ENCODE measurements at regions not wholly inside any gene's neighbourhood (a gene's known extent, or its start where the extent isn't known, plus 50 kb on each side); places are given as distances from the start of the nearest gene placed in this dataset.

GRCh38 chr10:108812906-108813305, 1110.4 kb downstream of the XPNPEP1 start:
- TF ChIP-seq CTCF (IDR thresholded peaks at IDR 0.05; ENCODE audit: poor library complexity) (no peak), EZH2 (IDR thresholded peaks at IDR 0.05; ENCODE audit: borderline replicate concordance) (no peak), EZH2phosphoT487 (IDR thresholded peaks at IDR 0.05; ENCODE audit: low read depth, severe bottlenecking, unreplicated experiment) (no peak)
